GM19463 (cell line): ENCODE measurements at regions not wholly inside any gene's neighbourhood (a gene's known extent, or its start where the extent isn't known, plus 50 kb on each side); places are given as distances from the start of the nearest gene placed in this dataset.

Experiments used
- ATAC-seq: cut with Tn5 transposase; IDR thresholded peaks from one replicate; pipeline ENCODE4 v1.9.1; 2021; ENCODE audit warnings: mild to moderate bottlenecking, moderate library complexity; ENCODE audit not compliant: unreplicated experiment

GRCh38 chr5:165527577-165527976 is 2022.2 kb downstream of the MAT2B start:
- no peak for ATAC-seq

- no peak for ATAC-seq
Measured at GRCh38 chr5:165538065-165538464, 2032.6 kb downstream of the MAT2B start.

GRCh38 chr5:165559645-165560044 is 2054.2 kb downstream of the MAT2B start:
- ATAC-seq, result peak; percentile 70

GRCh38 chr5:165560648-165561047 is 2055.2 kb downstream of the MAT2B start:
- ATAC-seq, result no peak

GRCh38 chr5:165565911-165566310 is 2060.5 kb downstream of the MAT2B start:
- ATAC-seq, result no peak

GRCh38 chr5:165569551-165569950 is 2064.1 kb downstream of the MAT2B start:
- no peak for ATAC-seq

- no peak for ATAC-seq
Measured at GRCh38 chr5:165573445-165573844, 2068.0 kb downstream of the MAT2B start.

- no peak for ATAC-seq
Measured at GRCh38 chr5:165574100-165574499, 2068.7 kb downstream of the MAT2B start.

- ATAC-seq, result peak; percentile 80
Measured at GRCh38 chr5:165576678-165577275, 2071.4 kb downstream of the MAT2B start.

GRCh38 chr5:165579911-165580310 is 2074.5 kb downstream of the MAT2B start:
- no peak for ATAC-seq

GRCh38 chr5:165594693-165595092 is 2089.3 kb downstream of the MAT2B start:
- no peak for ATAC-seq

GRCh38 chr5:165602529-165602928 is 2097.1 kb downstream of the MAT2B start:
- ATAC-seq, result no peak

GRCh38 chr5:165607026-165607425 is 2101.6 kb downstream of the MAT2B start:
- no peak for ATAC-seq

- no peak for ATAC-seq
Measured at GRCh38 chr5:165609871-165610270, 2104.5 kb downstream of the MAT2B start.

GRCh38 chr5:165616490-165617405 is 2111.3 kb downstream of the MAT2B start:
- ATAC-seq, result no peak

- no peak for ATAC-seq
Measured at GRCh38 chr5:165617491-165617890, 2112.1 kb downstream of the MAT2B start.

- no peak for ATAC-seq
Measured at GRCh38 chr5:165620394-165620793, 2115.0 kb downstream of the MAT2B start.

- ATAC-seq, result no peak
Measured at GRCh38 chr5:165622864-165623536, 2117.6 kb downstream of the MAT2B start.

GRCh38 chr5:165624166-165624946 is 2118.9 kb downstream of the MAT2B start:
- no peak for ATAC-seq

GRCh38 chr5:165626161-165626560 is 2120.7 kb downstream of the MAT2B start:
- ATAC-seq, result no peak
